Lower lobe of right lung (tissue), 2 donors: ENCODE measurements at regions not wholly inside any gene's neighbourhood (a gene's known extent, or its start where the extent isn't known, plus 50 kb on each side); places are given as distances from the start of the nearest gene placed in this dataset.

ENCODE experiments used
- ATAC-seq, 2 donors: fragments of 200-7000 bp; cut with Tn5 transposase; one replicate each; pipeline ENCODE4 v1.9.1; 2020 to 2022; ENCODE audit warnings: mild to moderate bottlenecking in 2 of 2, moderate library complexity in 2 of 2
- DNase-seq: peaks from one replicate; pipeline ENCODE4 v3.0.0-alpha.2; 2020
- H3K27ac ChIP-seq: fragments of 200-600 bp; one replicate; pipeline ENCODE4 v1.8.0; 2022
- H3K27me3 ChIP-seq: fragments of 200-600 bp; one replicate; pipeline ENCODE4 v1.8.0; 2022; ENCODE audit warnings: low read depth
- H3K36me3 ChIP-seq: fragments of 200-600 bp; one replicate; pipeline ENCODE4 v1.8.0; 2022; ENCODE audit warnings: mild to moderate bottlenecking
- H3K4me1 ChIP-seq: fragments of 200-600 bp; one replicate; pipeline ENCODE4 v1.8.0; 2022
- H3K4me3 ChIP-seq: fragments of 200-600 bp; one replicate; pipeline ENCODE4 v1.8.0; 2022; ENCODE audit warnings: mild to moderate bottlenecking
- H3K9me3 ChIP-seq: fragments of 200-600 bp; one replicate; pipeline ENCODE4 v1.8.0; 2022
- intact Hi-C: fragments of 100-400 bp; cut with DNase I; formaldehyde crosslinking; loops from one replicate; pipeline ENCODE4 v1.11.0; 2022
- TF ChIP-seq, protein P1 (sequence below): fragments of 200-600 bp; IDR thresholded peaks from one replicate; pipeline ENCODE4 v1.8.0; 2022; ENCODE audit warnings: antibody characterized with exemption, mild to moderate bottlenecking
- donor health status: DM: no; HTN: yes; CAD: no; lungs with severe emphysema.

GRCh38 chr12:105588106-105588505 is 257.6 kb downstream of the C12orf75 start:
- ATAC-seq (no peak), DNase-seq (no peak)
- H3K27ac ChIP-seq = no peak overlapping the region
- H3K36me3 ChIP-seq = no peaks in the 10 kb centered on the region
- H3K4me1 ChIP-seq = peaks cover 4% of the 10 kb centered on the region
- no peaks in the 10 kb centered on the region for H3K9me3 ChIP-seq
- intact Hi-C loops = no loop called here
- no peak overlapping the region for H3K4me3 ChIP-seq
- no peaks in the 10 kb centered on the region for H3K27me3 ChIP-seq
- TF ChIP-seq, protein P1, sequence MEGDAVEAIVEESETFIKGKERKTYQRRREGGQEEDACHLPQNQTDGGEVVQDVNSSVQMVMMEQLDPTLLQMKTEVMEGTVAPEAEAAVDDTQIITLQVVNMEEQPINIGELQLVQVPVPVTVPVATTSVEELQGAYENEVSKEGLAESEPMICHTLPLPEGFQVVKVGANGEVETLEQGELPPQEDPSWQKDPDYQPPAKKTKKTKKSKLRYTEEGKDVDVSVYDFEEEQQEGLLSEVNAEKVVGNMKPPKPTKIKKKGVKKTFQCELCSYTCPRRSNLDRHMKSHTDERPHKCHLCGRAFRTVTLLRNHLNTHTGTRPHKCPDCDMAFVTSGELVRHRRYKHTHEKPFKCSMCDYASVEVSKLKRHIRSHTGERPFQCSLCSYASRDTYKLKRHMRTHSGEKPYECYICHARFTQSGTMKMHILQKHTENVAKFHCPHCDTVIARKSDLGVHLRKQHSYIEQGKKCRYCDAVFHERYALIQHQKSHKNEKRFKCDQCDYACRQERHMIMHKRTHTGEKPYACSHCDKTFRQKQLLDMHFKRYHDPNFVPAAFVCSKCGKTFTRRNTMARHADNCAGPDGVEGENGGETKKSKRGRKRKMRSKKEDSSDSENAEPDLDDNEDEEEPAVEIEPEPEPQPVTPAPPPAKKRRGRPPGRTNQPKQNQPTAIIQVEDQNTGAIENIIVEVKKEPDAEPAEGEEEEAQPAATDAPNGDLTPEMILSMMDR = no peak

GRCh38 chr12:105590571-105590970 is 260.1 kb downstream of the C12orf75 start:
- TF ChIP-seq, protein P1 = no peak
- Histone ChIP-seq H3K27me3 (no peaks in the 10 kb centered on the region), H3K27ac (no peak overlapping the region)

DNA sequence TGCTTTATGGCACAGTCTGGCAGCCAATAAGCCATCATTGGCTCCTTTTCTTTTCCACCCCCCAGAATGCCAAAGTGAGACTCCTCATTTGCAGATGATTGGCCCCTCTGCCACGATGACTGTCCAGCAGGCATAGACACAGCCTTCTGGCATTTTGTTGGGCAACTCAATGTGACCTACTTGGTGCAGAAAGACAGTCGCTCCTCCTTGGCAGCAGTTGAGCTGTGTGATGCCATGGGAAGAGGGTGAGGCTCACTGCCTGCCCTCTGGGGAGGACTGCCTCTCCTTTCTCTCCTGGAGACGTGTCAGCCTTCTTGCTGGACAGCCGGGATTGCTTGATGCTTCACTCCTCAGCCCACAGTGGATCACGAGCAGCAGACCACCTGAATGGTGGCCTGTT is 264.9 kb downstream of the C12orf75 start:
- Histone ChIP-seq H3K9me3 (no peaks in the 10 kb centered on the region), H3K36me3 (no peaks in the 10 kb centered on the region), H3K4me3 (no peak overlapping the region), H3K27ac (no peak overlapping the region), H3K27me3 (no peaks in the 10 kb centered on the region), H3K4me1 (no peaks in the 10 kb centered on the region)
- ATAC-seq (no peak), DNase-seq (no peak)
- intact Hi-C loops = no loop called here
- TF ChIP-seq, protein P1 = no peak

More at GRCh38 chr12:105590571-105590970, 260.1 kb downstream of the C12orf75 start:
- Histone ChIP-seq H3K36me3 (no peaks in the 10 kb centered on the region), H3K4me3 (no peak overlapping the region), H3K9me3 (no peaks in the 10 kb centered on the region), H3K4me1 (peaks cover 4% of the 10 kb centered on the region)
- DNase-seq (no peak), ATAC-seq (no peak)
- intact Hi-C loops = no loop called here

DNA sequence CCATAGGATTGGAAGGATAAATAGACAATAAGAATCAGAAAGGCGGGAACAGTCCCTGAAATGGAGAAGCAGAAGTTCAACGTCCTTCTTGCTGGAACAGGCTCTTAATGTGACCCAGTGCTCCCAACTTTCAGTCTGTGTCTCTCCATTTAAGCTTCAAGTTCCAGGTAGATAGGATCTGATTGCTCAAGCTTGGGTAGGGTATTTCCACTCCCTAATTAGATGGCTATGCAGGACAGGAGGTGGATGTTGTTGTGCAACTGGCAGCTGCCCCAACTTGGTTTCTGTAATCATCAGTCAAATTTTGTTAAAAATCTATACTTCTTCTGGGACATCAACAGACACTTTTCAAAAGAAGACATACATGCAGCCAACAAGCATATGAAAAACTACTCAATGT is 266.2 kb downstream of the C12orf75 start:
- Histone ChIP-seq H3K27me3 (no peaks in the 10 kb centered on the region), H3K36me3 (no peaks in the 10 kb centered on the region), H3K27ac (no peak overlapping the region), H3K4me1 (no peaks in the 10 kb centered on the region), H3K4me3 (no peak overlapping the region), H3K9me3 (no peaks in the 10 kb centered on the region)
- TF ChIP-seq, protein P1 = no peak
- intact Hi-C loops = no loop called here
- ATAC-seq (no peak), DNase-seq (no peak)

- Histone ChIP-seq H3K9me3 (no peaks in the 10 kb centered on the region), H3K4me3 (no peak overlapping the region), H3K4me1 (no peaks in the 10 kb centered on the region), H3K27me3 (no peaks in the 10 kb centered on the region), H3K27ac (no peak overlapping the region), H3K36me3 (no peaks in the 10 kb centered on the region)
- DNase-seq (no peak), ATAC-seq (no peak)
- intact Hi-C loops = no loop called here
- TF ChIP-seq, protein P1 = no peak
These were observed 267.5 kb downstream of the C12orf75 start for GRCh38 chr12:105598031-105598430.
